Stimulated activated CD8-positive, alpha-beta memory T cell treated with anti-CD3 and anti-CD28 coated beads, Interleukin-15, amount 100 ng/mL, for 1 hour (primary cell): ENCODE measurements at regions not wholly inside any gene's neighbourhood (a gene's known extent, or its start where the extent isn't known, plus 50 kb on each side); places are given as distances from the start of the nearest gene placed in this dataset.

Experiments used
- DNase-seq: peaks from one replicate; pipeline ENCODE4 v3.0.0-alpha.2; 2020; ENCODE audit warnings: low read depth

GRCh38 chr6:169846286-169847056 is 95.0 kb downstream of the ERMARD start:
- DNase-seq: no peak

- no peak for DNase-seq
Measured at GRCh38 chr6:169845426-169846285, 94.2 kb downstream of the ERMARD start.

- DNase-seq: no peak
Measured at GRCh38 chr6:169844946-169845345, 93.5 kb downstream of the ERMARD start.

- no peak for DNase-seq
Measured at GRCh38 chr6:169843991-169844390, 92.6 kb downstream of the ERMARD start.

GRCh38 chr6:169843110-169843509 is 91.7 kb downstream of the ERMARD start:
- no peak for DNase-seq

GRCh38 chr6:169841907-169842606 is 90.6 kb downstream of the ERMARD start:
- no peak for DNase-seq

- no peak for DNase-seq
Measured at GRCh38 chr6:169841251-169841650, 89.8 kb downstream of the ERMARD start.

- no peak for DNase-seq
Measured at GRCh38 chr6:169839898-169840631, 88.6 kb downstream of the ERMARD start.

GRCh38 chr6:169839493-169839892 is 88.1 kb downstream of the ERMARD start:
- DNase-seq: no peak

- no peak for DNase-seq
Measured at GRCh38 chr6:169839029-169839481, 87.6 kb downstream of the ERMARD start.

- DNase-seq: no peak
Measured at GRCh38 chr6:169838346-169839028, 87.1 kb downstream of the ERMARD start.

GRCh38 chr6:169837529-169838250 is 86.3 kb downstream of the ERMARD start:
- no peak for DNase-seq

GRCh38 chr6:169833258-169833794 is 81.9 kb downstream of the ERMARD start:
- no peak for DNase-seq

GRCh38 chr6:169832247-169832948 is 81.0 kb downstream of the ERMARD start:
- no peak for DNase-seq

GRCh38 chr6:169831450-169832246 is 80.2 kb downstream of the ERMARD start:
- DNase-seq: peak; percentile 50
